ENCODE measurements at regions not wholly inside any gene's neighbourhood (a gene's known extent, or its start where the extent isn't known, plus 50 kb on each side); places are given as distances from the start of the nearest gene placed in this dataset.

- Histone ChIP-seq H3K36me3 (no peaks in the 10 kb centered on the region), H3K27ac (no peak overlapping the region), H4K20me1 (ENCODE audit: low read depth) (no peaks in the 10 kb centered on the region), H3F3A (ENCODE audit: low read depth) (peaks cover 4% of the 10 kb centered on the region), H3K9me3 (ENCODE audit: low read depth) (no peaks in the 10 kb centered on the region), H3K4me2 (no peak overlapping the region), H3K4me3 (no peak overlapping the region), H3K79me2 (ENCODE audit: low read depth) (no peaks in the 10 kb centered on the region), H3K9ac (no peak overlapping the region), H3K4me1 (peaks cover 11% of the 10 kb centered on the region), H3K27me3 (no peaks in the 10 kb centered on the region), H2AFZ (replicated peaks) (no peak overlapping the region)
- no peaks in the 10 kb centered on the region for H3K9me3 Mint-ChIP-seq
- peak; percentile 23 for DNase-seq (ENCODE audit: low spot score)
- H3K27me3 Mint-ChIP-seq (ENCODE audit: insufficient read depth, low read depth), result peaks cover 8% of the 10 kb centered on the region
- H3K4me1 Mint-ChIP-seq, result peaks cover 13% of the 10 kb centered on the region
- no peak for TF ChIP-seq EZH2 (IDR thresholded peaks at IDR 0.05)
- TF ChIP-seq EZH2phosphoT487 (IDR thresholded peaks at IDR 0.05), result no peak
- TF ChIP-seq CTCF (IDR thresholded peaks at IDR 0.05), result no peak
- H3K36me3 Mint-ChIP-seq, result no peaks in the 10 kb centered on the region
- no peak overlapping the region for H3K4me3 Mint-ChIP-seq
- no peak overlapping the region for H3K27ac Mint-ChIP-seq
Observed at GRCh38 chr9:32260151-32260862, 124.1 kb upstream of the ACO1 start.

GRCh38 chr9:32264170-32264864, 120.1 kb upstream of the ACO1 start:
- Histone ChIP-seq H3K27ac (no peak overlapping the region), H4K20me1 (ENCODE audit: low read depth) (no peaks in the 10 kb centered on the region), H3K79me2 (ENCODE audit: low read depth) (no peaks in the 10 kb centered on the region), H3K36me3 (no peaks in the 10 kb centered on the region), H2AFZ (replicated peaks) (no peak overlapping the region), H3K27me3 (no peaks in the 10 kb centered on the region), H3K4me1 (peaks cover 13% of the 10 kb centered on the region), H3F3A (ENCODE audit: low read depth) (peaks cover 4% of the 10 kb centered on the region), H3K9ac (no peak overlapping the region), H3K9me3 (ENCODE audit: low read depth) (no peaks in the 10 kb centered on the region), H3K4me2 (no peak overlapping the region), H3K4me3 (no peak overlapping the region)
- H3K36me3 Mint-ChIP-seq, result no peaks in the 10 kb centered on the region
- DNase-seq (ENCODE audit: low spot score), result peak; percentile 69
- H3K4me3 Mint-ChIP-seq, result no peak overlapping the region
- H3K4me1 Mint-ChIP-seq, result peaks cover 15% of the 10 kb centered on the region
- TF ChIP-seq EZH2phosphoT487 (IDR thresholded peaks at IDR 0.05), result no peak
- TF ChIP-seq CTCF (IDR thresholded peaks at IDR 0.05), result peak; percentile 68
- no peak for TF ChIP-seq EZH2 (IDR thresholded peaks at IDR 0.05)
- no peaks in the 10 kb centered on the region for H3K9me3 Mint-ChIP-seq
- H3K27me3 Mint-ChIP-seq (ENCODE audit: insufficient read depth, low read depth), result peaks cover 11% of the 10 kb centered on the region
- H3K27ac Mint-ChIP-seq, result peak overlapping the region; percentile 74

- no peak for TF ChIP-seq EZH2phosphoT487 (IDR thresholded peaks at IDR 0.05)
- no peak for TF ChIP-seq CTCF (IDR thresholded peaks at IDR 0.05)
- TF ChIP-seq EZH2 (IDR thresholded peaks at IDR 0.05), result no peak
- Mint-ChIP-seq H3K27ac (no peak overlapping the region), H3K9me3 (no peaks in the 10 kb centered on the region), H3K4me3 (no peak overlapping the region), H3K36me3 (no peaks in the 10 kb centered on the region), H3K27me3 (ENCODE audit: insufficient read depth, low read depth) (peaks cover 11% of the 10 kb centered on the region), H3K4me1 (peaks cover 15% of the 10 kb centered on the region)
- no peak overlapping the region for H3K4me3 ChIP-seq
- DNase-seq (ENCODE audit: low spot score), result peak; percentile 47
- H3K4me2 ChIP-seq, result no peak overlapping the region
- H3K79me2 ChIP-seq (ENCODE audit: low read depth), result no peaks in the 10 kb centered on the region
- H3K4me1 ChIP-seq, result peaks cover 13% of the 10 kb centered on the region
- H3K27me3 ChIP-seq, result no peaks in the 10 kb centered on the region
- H3K36me3 ChIP-seq, result no peaks in the 10 kb centered on the region
- H3K9me3 ChIP-seq (ENCODE audit: low read depth), result no peaks in the 10 kb centered on the region
- H2AFZ ChIP-seq (replicated peaks), result no peak overlapping the region
- H3K27ac ChIP-seq, result no peak overlapping the region
- H3F3A ChIP-seq (ENCODE audit: low read depth), result peaks cover 4% of the 10 kb centered on the region
- H4K20me1 ChIP-seq (ENCODE audit: low read depth), result no peaks in the 10 kb centered on the region
- no peak overlapping the region for H3K9ac ChIP-seq
Observed at GRCh38 chr9:32265037-32265436, 119.4 kb upstream of the ACO1 start.

Data from neural progenitor cell (in vitro differentiated cells).